Endodermal cell (in vitro differentiated cells): ENCODE measurements at regions not wholly inside any gene's neighbourhood (a gene's known extent, or its start where the extent isn't known, plus 50 kb on each side); places are given as distances from the start of the nearest gene placed in this dataset.

Experiments used
- DNase-seq: peaks from one replicate; pipeline ENCODE4 v3.0.0-alpha.2; 2017
- H3K27ac ChIP-seq: 2 replicates; pipeline ENCODE4 v1.5.1; 2013; ENCODE audit warnings: mild to moderate bottlenecking, low read depth, low read length, moderate library complexity
- H3K27me3 ChIP-seq: 2 replicates; pipeline ENCODE4 v1.6.1; 2013; ENCODE audit warnings: mild to moderate bottlenecking, low read length, moderate library complexity; ENCODE audit not compliant: insufficient read depth, control insufficient read depth, poor library complexity, severe bottlenecking
- H3K36me3 ChIP-seq: 2 replicates; pipeline ENCODE4 v1.7.0; 2013; ENCODE audit warnings: mild to moderate bottlenecking, low read length, moderate library complexity; ENCODE audit not compliant: control insufficient read depth, insufficient read depth
- H3K4me1 ChIP-seq: one replicate; pipeline ENCODE4 v1.7.0; 2013; ENCODE audit warnings: low read length; ENCODE audit not compliant: control insufficient read depth, insufficient read depth
- H3K4me3 ChIP-seq: 2 replicates; pipeline ENCODE4 v1.5.1; 2013; ENCODE audit warnings: mild to moderate bottlenecking, low read length, moderate library complexity
- H3K9ac ChIP-seq: 2 replicates; pipeline ENCODE4 v1.6.1; 2013; ENCODE audit warnings: mild to moderate bottlenecking, low read length, moderate library complexity; ENCODE audit not compliant: poor library complexity, severe bottlenecking; ENCODE audit errors: extremely low read depth
- H3K9me3 ChIP-seq: 2 replicates; pipeline ENCODE4 v1.6.1; 2013; ENCODE audit warnings: mild to moderate bottlenecking, low read length, moderate library complexity; ENCODE audit not compliant: control insufficient read depth
- H3K27ac Mint-ChIP-seq: 2 replicates; pipeline ENCODE4 v1.8.0; 2020; ENCODE audit warnings: mixed read lengths
- H3K27me3 Mint-ChIP-seq: 2 replicates; pipeline ENCODE4 v1.8.0; 2021; ENCODE audit warnings: mild to moderate bottlenecking, mixed read lengths; ENCODE audit not compliant: insufficient read depth
- H3K36me3 Mint-ChIP-seq: 2 replicates; pipeline ENCODE4 v1.8.0; 2020; ENCODE audit warnings: low read depth, mixed read lengths
- H3K4me1 Mint-ChIP-seq: 2 replicates; pipeline ENCODE4 v1.8.0; 2020; ENCODE audit warnings: mixed read lengths
- H3K4me3 Mint-ChIP-seq: 2 replicates; pipeline ENCODE4 v1.8.0; 2020; ENCODE audit warnings: mild to moderate bottlenecking, moderate library complexity, mixed read lengths
- H3K9me3 Mint-ChIP-seq: 2 replicates; pipeline ENCODE4 v1.8.0; 2020; ENCODE audit warnings: mild to moderate bottlenecking, mixed read lengths
- CTCF ChIP-seq: fragments of 200-600 bp; sonication (generic); conservative IDR thresholded peaks from 2 replicates; pipeline ENCODE4 v1.5.0; 2021; ENCODE audit warnings: antibody characterized with exemption, mild to moderate bottlenecking
- WGBS, 2 experiments: methylation state at CpG; one replicate each; pipeline versions ENCODE4 v1.1.5 to v1.1.7; 2013; ENCODE audit warnings: missing lambda C conversion rate in 2 of 2, mixed read lengths in 1 of 2; ENCODE audit not compliant: insufficient coverage in 1 of 2, insufficient read length in 1 of 2; 5-methylcytosine and 5-hydroxymethylcytosine counted together

- WGBS, 2 experiments: 83% methylated on average over 2 to 4 of the region's 4 CpGs
- H3K9ac ChIP-seq: no peak overlapping the region
- H3K4me3 ChIP-seq: no peak overlapping the region
- H3K36me3 ChIP-seq: no peaks in the 10 kb centered on the region
- no peaks in the 10 kb centered on the region for H3K9me3 Mint-ChIP-seq
- no peak overlapping the region for H3K4me3 Mint-ChIP-seq
- no peaks in the 10 kb centered on the region for H3K27me3 ChIP-seq
- H3K27ac Mint-ChIP-seq: no peak overlapping the region
- H3K27me3 Mint-ChIP-seq: peaks cover 2% of the 10 kb centered on the region
- no peak for TF ChIP-seq CTCF
- peaks cover 7% of the 10 kb centered on the region for H3K4me1 Mint-ChIP-seq
- H3K4me1 ChIP-seq: no peaks in the 10 kb centered on the region
- H3K36me3 Mint-ChIP-seq: no peaks in the 10 kb centered on the region
- DNase-seq: no peak
- no peaks in the 10 kb centered on the region for H3K9me3 ChIP-seq
- H3K27ac ChIP-seq: no peak overlapping the region
These were observed 840.2 kb downstream of the UQCRFS1 start for GRCh38 chr19:28372576-28373247.

- TF ChIP-seq CTCF: no peak
- H3K4me1 ChIP-seq: no peaks in the 10 kb centered on the region
- no peaks in the 10 kb centered on the region for H3K9me3 ChIP-seq
- H3K9ac ChIP-seq: no peak overlapping the region
- H3K27me3 Mint-ChIP-seq: peaks cover 2% of the 10 kb centered on the region
- H3K27ac ChIP-seq: no peak overlapping the region
- no peak overlapping the region for H3K4me3 Mint-ChIP-seq
- H3K36me3 ChIP-seq: no peaks in the 10 kb centered on the region
- H3K36me3 Mint-ChIP-seq: no peaks in the 10 kb centered on the region
- H3K4me1 Mint-ChIP-seq: no peaks in the 10 kb centered on the region
- 93% methylated on average over 1 of the region's 1 CpG; no CpG with 5 or more reads in 1 of the 2 experiments for WGBS, 2 experiments
- H3K27me3 ChIP-seq: no peaks in the 10 kb centered on the region
- no peak overlapping the region for H3K4me3 ChIP-seq
- no peak overlapping the region for H3K27ac Mint-ChIP-seq
- H3K9me3 Mint-ChIP-seq: no peaks in the 10 kb centered on the region
- DNase-seq: no peak
These were observed 845.8 kb downstream of the UQCRFS1 start for GRCh38 chr19:28367146-28367545.

- H3K9ac ChIP-seq: no peak overlapping the region
- Mint-ChIP-seq H3K27ac (no peak overlapping the region), H3K27me3 (no peaks in the 10 kb centered on the region), H3K9me3 (no peaks in the 10 kb centered on the region), H3K36me3 (no peaks in the 10 kb centered on the region), H3K4me1 (peaks cover 6% of the 10 kb centered on the region), H3K4me3 (no peak overlapping the region)
- H3K36me3 ChIP-seq: no peaks in the 10 kb centered on the region
- no peak overlapping the region for H3K27ac ChIP-seq
- no peak for DNase-seq
- WGBS, 2 experiments: 90 to 93% methylated on average over 2 to 4 of the region's 4 CpGs
- no peak for TF ChIP-seq CTCF
- no peaks in the 10 kb centered on the region for H3K4me1 ChIP-seq
- H3K27me3 ChIP-seq: no peaks in the 10 kb centered on the region
- H3K4me3 ChIP-seq: no peak overlapping the region
- H3K9me3 ChIP-seq: no peaks in the 10 kb centered on the region
These were observed 849.7 kb downstream of the UQCRFS1 start for GRCh38 chr19:28363254-28363653.
